ENCODE measurements at regions not wholly inside any gene's neighbourhood (a gene's known extent, or its start where the extent isn't known, plus 50 kb on each side); places are given as distances from the start of the nearest gene placed in this dataset.

GRCh38 chr20:23273776-23274175, 76.8 kb upstream of the NXT1 start:
- Histone ChIP-seq H4K20me1 (ENCODE audit: control insufficient read depth, insufficient read depth) (no peaks in the 10 kb centered on the region), H3K36me3 (ENCODE audit: control insufficient read depth in 2 of 2, insufficient read depth in 2 of 2, low read length in 1 of 2) (no peaks in the 10 kb centered on the region), H3K27me3 (replicated peaks in 1 of 2; ENCODE audit: control insufficient read depth in 2 of 2, insufficient read depth in 2 of 2, low read length in 1 of 2) (no peaks in the 10 kb centered on the region; a peak in 1 of 4 replicates), H3K4me2 (ENCODE audit: control insufficient read depth, insufficient read depth) (no peak overlapping the region), H2AFZ (ENCODE audit: control insufficient read depth, low read depth, low read length) (no peak overlapping the region), H3K9ac (ENCODE audit: control insufficient read depth, insufficient read depth, low read length) (no peak overlapping the region), H3K4me3 (no peak overlapping the region), H3K4me1 (ENCODE audit: control insufficient read depth, insufficient read depth, low read length) (no peaks in the 10 kb centered on the region), H3K79me2 (ENCODE audit: control insufficient read depth, insufficient read depth, low read length) (no peaks in the 10 kb centered on the region), H3K27ac (ENCODE audit: control insufficient read depth, insufficient read depth) (no peak overlapping the region), H3K9me3 (replicated peaks; ENCODE audit: control insufficient read depth, insufficient read depth, low read length) (no peaks in the 10 kb centered on the region; the same call in 2 of the 3 replicates)
- FAIRE-seq (no peak), ATAC-seq (no peak), DNase-seq (ENCODE audit: low read depth, low spot score) (no peak)
- POLR2A ChIA-PET, result no interaction called here
- CTCF ChIA-PET, result no interaction called here
- no TSS peak for BruUV-seq (replicated peaks)
- RAD21 ChIA-PET (ENCODE audit: unreplicated experiment), result no interaction called here
- SMC1A ChIA-PET (ENCODE audit: uncharacterized antibody, unreplicated experiment), result no interaction called here
- TF ChIP-seq ETV6 (conservative IDR thresholded peaks at IDR 0.05 in 1 of 2, IDR thresholded peaks at IDR 0.05 in 1 of 2; ENCODE audit: borderline replicate concordance in 1 of 2, low read depth in 1 of 2) (no peak), IRF5 (IDR thresholded peaks at IDR 0.05; ENCODE audit: borderline replicate concordance) (no peak)
- 2% methylated on average over 3 of the region's 3 CpGs for WGBS (ENCODE audit: insufficient coverage, insufficient replicate concordance, low lambda C conversion rate, missing lambda C conversion rate)
- intact Hi-C loops (cut with micrococcal nuclease; ENCODE audit: unreplicated experiment), result no loop called here
- in situ Hi-C loops (cut with MboI), result no loop called here

- ATAC-seq (no peak), FAIRE-seq (no peak), DNase-seq (ENCODE audit: low read depth, low spot score) (no peak)
- no TSS peak for BruUV-seq (replicated peaks)
- Histone ChIP-seq H3K36me3 (ENCODE audit: control insufficient read depth in 2 of 2, insufficient read depth in 2 of 2, low read length in 1 of 2) (no peaks in the 10 kb centered on the region), H2AFZ (ENCODE audit: control insufficient read depth, low read depth, low read length) (no peak overlapping the region), H3K4me3 (no peak overlapping the region), H4K20me1 (ENCODE audit: control insufficient read depth, insufficient read depth) (no peaks in the 10 kb centered on the region), H3K9ac (ENCODE audit: control insufficient read depth, insufficient read depth, low read length) (no peak overlapping the region), H3K4me2 (ENCODE audit: control insufficient read depth, insufficient read depth) (no peak overlapping the region), H3K4me1 (ENCODE audit: control insufficient read depth, insufficient read depth, low read length) (no peaks in the 10 kb centered on the region), H3K79me2 (ENCODE audit: control insufficient read depth, insufficient read depth, low read length) (no peaks in the 10 kb centered on the region), H3K9me3 (replicated peaks; ENCODE audit: control insufficient read depth, insufficient read depth, low read length) (no peaks in the 10 kb centered on the region; the same call in 2 of the 3 replicates), H3K27ac (ENCODE audit: control insufficient read depth, insufficient read depth) (no peak overlapping the region), H3K27me3 (replicated peaks in 1 of 2; ENCODE audit: control insufficient read depth in 2 of 2, insufficient read depth in 2 of 2, low read length in 1 of 2) (no peaks in the 10 kb centered on the region; a peak in 1 of 4 replicates)
- intact Hi-C loops (cut with micrococcal nuclease; ENCODE audit: unreplicated experiment), result no loop called here
- ChIA-PET POLR2A (no interaction called here), SMC1A (ENCODE audit: uncharacterized antibody, unreplicated experiment) (no interaction called here), RAD21 (ENCODE audit: unreplicated experiment) (no interaction called here), CTCF (no interaction called here)
- 44% methylated on average over 6 of the region's 6 CpGs for WGBS (ENCODE audit: insufficient coverage, insufficient replicate concordance, low lambda C conversion rate, missing lambda C conversion rate)
- in situ Hi-C loops (cut with MboI), result no loop called here
- TF ChIP-seq ZBTB4 (CRISPR knock-in tag; IDR thresholded peaks at IDR 0.05), result no peak
- TF ChIP-seq TBL1XR1 (IDR thresholded peaks at IDR 0.05; ENCODE audit: low read depth, low read length), result no peak
- TF ChIP-seq BCLAF1 (IDR thresholded peaks at IDR 0.05), result no peak
- no peak for TF ChIP-seq MYC (IDR thresholded peaks at IDR 0.05; ENCODE audit: insufficient read depth, insufficient read length, insufficient replicate concordance, low read length, severe bottlenecking)
These were observed 78.2 kb upstream of the NXT1 start for GRCh38 chr20:23272176-23273029.

Measured in GM12878 (cell line).